ENCODE measurements at regions not wholly inside any gene's neighbourhood (a gene's known extent, or its start where the extent isn't known, plus 50 kb on each side); places are given as distances from the start of the nearest gene placed in this dataset.
"Not testable (repeated sequence)": the region's sequence is repeated elsewhere in the genome, so short reads cannot be mapped to it uniquely, and the experiment has no call there.

GRCh38 chr6:157727629-157728182 is 95.3 kb upstream of the SNX9 start:
- no peak for DNase-seq (ENCODE audit: low spot score)

DNA sequence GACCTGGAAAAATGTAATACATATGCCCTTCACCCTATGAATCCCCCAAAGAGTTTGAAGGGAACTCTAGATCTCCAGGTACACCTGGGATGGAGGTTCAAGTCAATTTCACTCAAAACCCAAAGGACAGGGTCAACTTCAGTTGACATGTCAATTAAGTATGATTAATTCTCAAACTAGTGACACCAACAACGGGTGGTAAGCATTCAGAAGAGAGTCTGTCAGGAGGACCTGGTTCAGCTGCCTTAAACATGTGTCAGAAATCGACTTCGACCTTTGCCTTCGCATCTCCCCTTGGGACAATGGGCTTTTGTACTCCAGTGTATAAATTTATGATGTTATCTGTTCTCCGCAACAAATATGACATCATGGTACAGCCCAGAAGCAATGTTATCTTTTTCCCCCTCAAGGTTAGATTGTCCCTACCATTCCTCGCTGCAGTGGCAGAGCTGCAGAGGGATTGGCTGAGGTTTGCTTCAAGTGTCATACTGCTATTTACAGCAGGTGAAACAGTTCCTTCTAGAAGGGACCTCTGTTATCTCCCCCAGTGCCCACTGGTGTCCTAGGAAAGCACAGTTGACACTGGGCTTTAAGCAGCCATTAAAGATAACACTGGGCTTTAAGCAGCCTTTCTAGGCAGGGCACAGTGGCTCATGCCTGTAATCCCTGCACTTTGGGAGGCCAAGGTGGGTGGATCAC is 94.7 kb upstream of the SNX9 start:
- peak; percentile 71 for DNase-seq (ENCODE audit: low spot score)

DNA sequence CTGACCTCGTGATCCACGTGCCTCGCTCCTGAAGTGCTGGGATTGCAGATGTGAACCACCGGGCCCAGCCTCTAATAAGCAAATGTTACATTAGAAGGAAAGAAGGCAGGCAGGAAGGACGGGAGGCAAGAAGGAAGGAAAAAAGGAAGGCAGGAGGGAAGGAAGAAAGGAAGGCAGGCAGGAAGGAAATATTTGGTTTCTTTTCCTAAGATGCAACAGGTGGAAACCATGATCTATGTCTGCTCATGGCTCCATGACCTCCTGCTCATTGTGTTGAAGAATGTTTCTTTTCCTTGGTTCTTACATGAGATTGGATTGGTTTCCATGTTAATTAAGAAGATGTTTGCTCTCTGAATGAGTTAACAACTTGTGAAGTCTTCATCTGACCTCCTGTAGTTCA is 91.8 kb upstream of the SNX9 start:
- no peak for DNase-seq (ENCODE audit: low spot score)

GRCh38 chr6:157732007-157732406 is 91.0 kb upstream of the SNX9 start:
- DNase-seq (ENCODE audit: low spot score) = no peak

DNA sequence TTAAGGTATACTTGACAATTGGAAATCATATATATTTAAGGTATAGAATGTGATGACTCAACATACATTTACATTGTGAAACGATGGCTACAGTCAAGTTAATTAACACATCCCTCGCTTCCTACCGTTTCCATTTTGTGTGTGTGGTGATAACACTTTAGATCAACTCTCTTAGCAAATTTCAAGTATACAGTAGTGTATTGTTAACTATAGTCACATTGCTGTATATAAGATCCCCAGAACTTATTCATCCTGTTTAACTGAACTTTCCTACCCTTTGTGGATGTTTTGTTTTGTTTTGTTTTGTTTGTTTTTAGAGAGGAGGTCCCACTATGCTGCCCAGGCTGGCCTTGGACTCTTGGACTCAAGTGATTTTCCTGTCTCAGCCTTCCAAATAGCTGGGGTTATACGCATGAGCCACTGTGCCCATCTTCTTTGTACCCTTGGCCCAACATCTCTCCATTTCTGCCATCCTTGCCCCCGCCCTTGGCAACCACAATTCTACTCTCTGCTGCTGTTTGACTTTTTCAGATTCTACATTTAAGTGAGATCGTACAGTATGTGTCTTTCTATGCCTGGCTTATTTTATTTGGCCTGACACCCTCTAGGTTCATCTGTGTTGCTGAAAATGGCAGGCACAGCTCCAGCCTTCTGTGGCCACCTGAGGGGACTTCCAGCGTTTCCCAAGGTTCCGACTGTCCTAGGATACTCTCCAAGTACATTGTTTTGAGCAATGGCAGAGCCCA is 90.5 kb upstream of the SNX9 start:
- DNase-seq (ENCODE audit: low spot score) = no peak

GRCh38 chr6:157736555-157736954 is 86.5 kb upstream of the SNX9 start:
- DNase-seq (ENCODE audit: low spot score) = not testable (repeated sequence)

DNA sequence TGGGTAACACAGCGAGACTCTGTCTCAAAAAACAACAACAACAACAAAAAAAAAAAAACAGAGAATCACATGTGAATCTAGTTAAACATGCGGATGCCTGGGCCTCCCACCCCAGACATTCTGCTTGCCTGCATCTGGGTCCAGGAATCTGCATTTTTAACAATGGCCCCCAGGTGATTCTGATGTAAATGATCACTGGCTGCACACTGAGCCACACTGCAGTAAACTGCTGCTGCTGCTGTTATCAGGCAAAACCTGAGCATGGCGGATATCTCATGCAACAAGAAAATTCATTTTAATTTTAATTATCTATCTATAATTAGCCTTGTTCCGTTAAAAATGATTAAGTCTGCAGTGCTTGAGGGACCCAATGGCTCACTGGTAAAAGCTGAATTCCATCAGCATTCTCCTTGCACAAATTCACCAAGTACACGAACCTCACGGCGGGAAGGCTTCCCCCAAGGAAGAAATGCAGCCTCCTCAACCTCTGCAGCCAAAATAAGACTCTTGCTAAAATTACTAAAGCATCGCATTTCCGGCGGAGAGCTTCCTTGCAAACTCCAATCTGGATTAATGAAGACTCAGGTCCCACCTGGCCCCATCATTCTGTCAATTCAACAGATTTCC is 81.6 kb upstream of the SNX9 start:
- DNase-seq (ENCODE audit: low spot score) = no peak

DNA sequence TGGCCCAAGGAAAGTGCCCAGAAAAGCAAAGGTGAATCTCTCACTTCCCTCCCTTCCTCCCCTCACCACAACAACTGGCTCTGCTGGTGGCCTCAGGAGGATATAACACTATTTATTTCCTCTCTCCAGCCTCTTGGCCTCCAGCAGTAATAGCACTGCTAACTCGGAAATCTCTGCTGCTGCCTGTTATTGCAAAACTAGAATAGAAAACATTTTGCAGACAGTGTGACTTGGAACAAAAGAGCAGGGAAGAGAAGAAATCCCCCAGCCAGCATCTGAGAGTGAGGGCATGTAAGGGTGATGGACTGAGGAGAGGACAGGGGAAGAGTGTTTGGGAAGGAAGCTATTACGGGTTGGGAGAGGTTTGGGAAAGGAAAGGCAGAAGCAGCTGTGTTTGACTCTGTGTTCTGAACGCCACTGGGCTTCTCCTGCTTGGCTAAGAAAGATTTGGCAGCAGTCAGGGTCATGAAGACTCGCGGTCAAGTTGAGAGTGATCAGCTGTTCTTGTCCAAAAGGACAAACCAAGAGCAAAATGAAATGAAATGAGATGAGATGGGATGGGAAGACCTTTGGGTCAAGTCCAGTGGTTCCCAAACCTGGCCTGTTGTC is 81.0 kb upstream of the SNX9 start:
- DNase-seq (ENCODE audit: low spot score) = no peak

DNA sequence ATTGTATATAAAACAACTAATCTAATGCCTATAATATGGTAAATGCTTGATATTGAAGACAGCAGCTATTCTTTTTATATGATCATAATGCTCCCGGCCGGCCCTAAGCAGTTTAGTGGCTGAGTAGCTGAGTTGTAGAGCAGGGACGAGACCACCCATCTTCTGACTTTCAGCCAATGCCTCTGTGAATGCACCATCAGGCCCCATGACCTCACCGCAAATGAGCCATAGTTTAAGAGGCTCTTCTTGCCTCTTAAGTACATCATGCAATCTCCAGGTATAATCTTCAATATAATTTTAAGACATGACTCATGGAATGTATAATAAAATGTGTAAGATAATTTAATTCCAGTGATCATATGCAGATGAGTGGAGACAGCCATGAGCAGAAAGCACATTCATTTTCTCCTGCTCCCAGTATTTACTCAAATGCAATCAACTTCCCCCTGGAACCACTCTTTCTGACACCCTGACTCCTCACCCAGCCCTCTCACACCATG is 78.9 kb upstream of the SNX9 start:
- no peak for DNase-seq (ENCODE audit: low spot score)

DNA sequence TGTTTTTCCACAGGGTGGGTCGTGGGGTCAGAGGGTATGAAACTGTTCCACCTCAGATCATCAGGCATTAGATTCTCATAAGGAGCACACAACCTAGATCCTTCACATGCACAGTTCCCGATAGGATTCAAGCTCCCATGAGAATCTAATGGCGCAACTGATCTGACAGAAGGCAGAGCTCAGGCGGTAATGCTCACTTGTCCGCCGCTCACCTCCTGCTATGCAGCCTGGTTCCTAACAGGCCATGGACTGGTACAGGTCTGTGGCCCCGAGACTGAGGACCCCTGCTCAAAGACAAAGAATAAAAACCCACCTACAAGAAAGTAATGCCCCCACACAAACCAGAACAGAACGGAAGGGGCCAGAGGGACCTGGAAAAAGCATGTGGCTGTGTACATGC is 76.1 kb upstream of the SNX9 start:
- DNase-seq (ENCODE audit: low spot score) = no peak

DNA sequence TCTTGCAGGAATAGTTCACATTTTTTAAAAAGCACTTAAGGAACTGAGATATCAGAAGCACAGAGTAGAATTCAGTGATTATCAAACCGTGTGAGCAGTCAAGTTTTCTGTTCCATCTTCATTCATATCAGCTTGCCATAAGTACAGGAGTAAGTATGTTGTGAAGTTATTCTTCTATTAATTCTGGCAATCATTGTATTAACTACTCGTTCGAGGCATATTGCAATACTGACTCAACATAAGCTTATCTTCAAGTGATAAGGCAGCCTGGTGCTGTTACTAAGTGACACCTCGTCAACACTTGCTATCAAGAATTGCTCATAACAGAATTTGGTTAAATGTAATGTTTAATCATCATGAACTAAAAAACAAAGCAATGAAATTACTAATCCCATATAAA is 75.7 kb upstream of the SNX9 start:
- no peak for DNase-seq (ENCODE audit: low spot score)

DNA sequence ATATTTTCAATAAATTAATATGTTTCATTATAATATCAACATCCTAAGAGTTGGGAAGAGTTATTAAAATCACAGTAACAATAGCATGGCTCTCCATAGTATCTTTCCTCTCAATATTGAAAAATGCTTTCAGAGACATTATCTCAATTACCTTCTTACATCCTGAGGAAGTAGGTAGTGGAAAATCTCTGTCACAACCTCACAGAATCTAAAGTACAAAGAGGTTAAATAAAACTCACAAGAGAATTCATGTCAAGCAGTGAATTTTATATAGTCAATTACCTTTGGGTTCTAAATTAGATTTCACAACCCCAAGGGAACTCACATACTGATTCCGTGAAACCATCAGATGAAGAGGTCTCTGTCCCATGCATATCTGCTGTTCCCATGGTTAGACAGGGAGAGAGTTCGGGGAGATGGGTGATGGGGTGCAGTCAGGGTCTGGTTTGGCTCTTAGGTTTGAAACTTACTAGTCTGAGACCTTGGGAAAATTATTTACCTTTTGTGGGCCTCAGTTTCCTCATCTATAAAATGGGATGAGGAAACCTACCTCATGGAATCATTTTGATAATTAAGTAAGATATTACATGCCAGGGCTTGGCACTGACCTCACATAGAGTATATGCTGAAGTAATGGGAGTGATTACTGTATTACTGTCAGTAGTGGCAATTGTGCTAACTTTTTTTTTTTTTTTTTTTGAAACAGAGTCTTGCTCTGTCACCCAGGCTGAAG is 74.0 kb upstream of the SNX9 start:
- DNase-seq (ENCODE audit: low spot score) = no peak

DNA sequence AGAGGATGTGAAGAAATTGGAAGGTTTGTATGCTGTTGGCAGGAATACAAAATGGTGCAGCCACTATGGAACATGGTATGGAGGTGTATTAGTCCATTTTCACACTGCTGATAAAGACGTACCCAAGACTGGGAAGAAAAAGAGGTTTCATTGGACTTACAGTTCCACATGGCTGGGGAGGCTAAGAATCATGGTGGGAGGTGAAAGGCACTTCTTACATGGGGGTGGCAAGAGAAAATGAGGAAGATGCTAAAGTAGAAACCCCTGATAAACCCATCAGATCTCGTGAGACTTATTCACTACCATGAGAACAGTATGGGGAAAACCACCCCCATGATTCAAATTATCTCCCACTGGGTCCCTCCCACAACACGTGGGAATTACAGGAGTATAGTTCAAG is 72.1 kb upstream of the SNX9 start:
- not testable (repeated sequence) for DNase-seq (ENCODE audit: low spot score)

DNA sequence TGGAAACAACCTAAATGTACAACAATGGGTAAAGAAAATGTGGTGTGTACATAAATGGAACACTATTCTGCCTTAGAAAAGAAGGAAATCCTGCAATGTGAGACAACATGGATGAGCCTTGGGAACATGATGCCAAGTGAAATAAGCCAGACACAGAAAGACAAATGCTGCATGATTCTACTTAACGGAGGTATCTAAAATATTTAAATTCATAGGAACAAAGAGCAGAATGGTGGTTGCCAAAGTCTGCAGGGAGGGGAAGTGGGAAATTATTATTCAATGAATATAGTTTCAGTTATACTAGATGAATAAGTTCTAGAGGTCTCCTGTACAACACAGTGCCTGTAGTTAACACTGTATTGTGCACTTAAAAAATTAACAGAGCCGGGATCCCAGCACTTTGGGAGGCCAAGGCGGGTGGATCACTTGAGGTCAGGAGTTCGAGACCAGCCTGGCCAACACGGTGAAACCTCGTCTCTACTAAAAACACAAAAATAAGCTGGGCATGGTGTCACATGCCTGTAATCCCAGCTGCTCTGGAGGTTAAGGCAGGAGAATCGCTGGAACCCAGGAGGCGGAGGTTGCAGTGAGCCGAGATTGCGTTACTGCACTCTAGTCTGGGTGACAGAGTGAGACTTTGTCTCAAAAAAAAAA is 71.4 kb upstream of the SNX9 start:
- DNase-seq (ENCODE audit: low spot score) = no peak

DNA sequence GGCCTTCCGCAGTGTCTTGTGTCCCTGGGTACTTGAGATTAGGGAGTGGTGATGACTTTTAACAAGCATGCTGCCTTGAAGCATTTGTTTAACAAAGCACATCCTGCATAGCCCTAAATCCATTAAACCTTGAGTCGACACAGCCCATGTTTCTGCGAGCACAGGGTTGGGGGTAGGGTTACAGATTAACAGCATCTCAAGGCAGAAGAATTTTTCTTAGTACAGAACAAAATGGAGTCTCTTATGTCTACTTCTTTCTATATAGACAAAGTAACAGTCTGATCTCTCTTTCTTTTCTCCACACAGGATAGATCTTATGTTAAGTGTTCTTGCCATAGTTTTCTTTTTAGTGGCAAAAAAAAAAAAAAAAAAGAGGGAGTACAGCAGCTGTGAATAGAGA is 70.2 kb upstream of the SNX9 start:
- DNase-seq (ENCODE audit: low spot score) = not testable (repeated sequence)

- DNase-seq (ENCODE audit: low spot score) = no peak
These were observed 69.8 kb upstream of the SNX9 start for GRCh38 chr6:157753291-157753690.

GRCh38 chr6:157753801-157754200 is 69.2 kb upstream of the SNX9 start:
- DNase-seq (ENCODE audit: low spot score) = not testable (repeated sequence)

- DNase-seq (ENCODE audit: low spot score) = no peak
These were observed 68.7 kb upstream of the SNX9 start for GRCh38 chr6:157754351-157754750.

DNA sequence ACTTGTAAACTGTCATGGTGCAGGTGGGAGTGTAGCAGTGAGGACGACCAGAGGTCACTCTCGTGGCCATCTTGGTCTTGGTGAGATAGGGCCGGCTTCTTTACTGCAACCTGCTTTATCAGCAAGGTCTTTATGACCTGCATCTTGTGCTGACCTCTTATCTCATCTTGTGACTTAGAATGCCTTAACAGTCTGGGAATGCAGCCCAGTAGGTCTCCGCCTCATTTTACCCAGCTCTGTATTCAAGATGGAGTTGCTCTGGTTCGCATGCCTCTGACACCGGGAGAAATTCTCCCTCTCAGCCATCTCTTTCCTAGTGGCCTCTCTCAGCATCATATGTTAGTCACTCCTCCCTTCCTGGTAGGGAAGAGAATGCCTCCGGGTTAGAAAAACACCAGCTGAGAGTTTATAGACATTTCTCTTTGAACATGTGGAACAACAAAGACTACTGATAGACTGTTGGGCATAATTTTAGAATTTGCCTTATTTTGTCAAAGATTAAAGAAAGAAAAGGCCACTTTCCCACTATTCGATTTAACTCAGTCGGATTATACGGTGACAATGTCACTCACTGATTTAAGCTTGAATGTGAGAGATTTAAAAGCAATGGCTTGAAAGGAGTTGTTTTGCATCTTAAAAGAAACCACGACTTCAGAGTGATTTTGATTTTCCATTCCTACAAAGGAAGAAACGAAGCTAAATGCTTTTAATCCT is 67.9 kb upstream of the SNX9 start:
- no peak for DNase-seq (ENCODE audit: low spot score)

- DNase-seq (ENCODE audit: low spot score) = no peak
These were observed 67.2 kb upstream of the SNX9 start for GRCh38 chr6:157755746-157756411.
